ENCODE measurements at regions not wholly inside any gene's neighbourhood (a gene's known extent, or its start where the extent isn't known, plus 50 kb on each side); places are given as distances from the start of the nearest gene placed in this dataset. TPM values are rescaled to one million over a fixed set of nuclear protein-coding genes. Genes with fewer than 3 reads are reported as not detected.

DNA sequence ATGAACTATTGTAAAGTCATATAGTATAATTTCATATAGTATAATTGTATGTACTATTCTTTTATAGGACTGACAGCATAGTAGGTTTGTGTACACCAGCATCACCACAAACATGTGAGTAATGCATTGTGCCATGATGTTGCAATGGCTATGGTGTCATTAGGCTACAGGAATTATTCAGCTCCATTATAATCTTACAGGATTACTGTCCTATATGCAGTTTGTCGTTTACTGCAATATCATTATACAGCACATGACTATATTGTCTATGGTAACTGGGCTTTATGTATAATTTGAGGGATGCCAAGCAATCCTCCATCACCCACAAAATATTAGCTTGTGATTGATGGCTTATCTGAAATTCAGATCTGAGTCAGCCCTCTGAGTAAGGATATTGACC, 54.2 kb upstream of the PBX1 start:
- H3K4me3 ChIP-seq (replicated peaks in 1 of 3; ENCODE audit: insufficient read depth in 1 of 3, low read depth in 1 of 3, low read length in 3 of 3) = no peak overlapping the region
- H3K36me3 ChIP-seq (ENCODE audit: control insufficient read depth in 2 of 2, extremely low read depth in 1 of 2, insufficient read depth in 2 of 2, low read length in 2 of 2) = no peaks in the 10 kb centered on the region
- BruUV-seq (replicated peaks) = no TSS peak
- FAIRE-seq (no peak), DNase-seq (ENCODE audit: low read depth, low spot score) (no peak)
- CTCF ChIA-PET = no interaction called here
- H3K4me1 ChIP-seq (ENCODE audit: control insufficient read depth, extremely low read depth, insufficient read depth, low read length) = no peaks in the 10 kb centered on the region
- POLR2A ChIA-PET = no interaction called here
- no peak overlapping the region for H3K27ac ChIP-seq (ENCODE audit: insufficient read depth, low read depth, low read length)
- H3K9me3 ChIP-seq (replicated peaks; ENCODE audit: control insufficient read depth, insufficient read depth, low read length) = no peaks in the 10 kb centered on the region
- H3K27me3 ChIP-seq (ENCODE audit: control insufficient read depth in 2 of 2, insufficient read depth in 2 of 2, low read length in 2 of 2) = no peaks in the 10 kb centered on the region
- dilution Hi-C loops (cut with MboI; ENCODE audit: extremely low pct_ligation_motif_present, low sequenced_read_pairs) (no loop called here), intact Hi-C loops (cut with micrococcal nuclease) (no loop called here)
- H3K9me1 ChIP-seq (replicated peaks; ENCODE audit: control insufficient read depth, extremely low read depth, insufficient read depth, low read length) = no peaks in the 10 kb centered on the region
- H3K79me2 ChIP-seq (ENCODE audit: control insufficient read depth, insufficient read depth, low read length) = no peaks in the 10 kb centered on the region
- no peak overlapping the region for H3K4me2 ChIP-seq (ENCODE audit: insufficient read depth, low read length)
- no peak overlapping the region for H2AFZ ChIP-seq (ENCODE audit: low read depth, low read length)
- TF ChIP-seq MYC (IDR thresholded peaks at IDR 0.05; ENCODE audit: low read depth, low read length) (no peak), JUN (IDR thresholded peaks at IDR 0.05; ENCODE audit: borderline replicate concordance, insufficient read depth, insufficient read length, low read depth) (no peak), GATA2 (IDR thresholded peaks at IDR 0.05; ENCODE audit: insufficient read depth, insufficient read length, low read depth, low read length) (no peak), POLR2AphosphoS5 (IDR thresholded peaks at IDR 0.05; ENCODE audit: insufficient read depth, low read depth, low read length) (no peak), FOS (IDR thresholded peaks at IDR 0.05; ENCODE audit: borderline replicate concordance, insufficient read depth, low read length) (no peak), EZH2 (IDR thresholded peaks at IDR 0.05; ENCODE audit: borderline replicate concordance, low read depth, low read length, severe bottlenecking) (no peak), POLR2A (IDR thresholded peaks at IDR 0.05; ENCODE audit: low read depth, low read length) (no peak)
- TF ChIP-seq, protein P1, sequence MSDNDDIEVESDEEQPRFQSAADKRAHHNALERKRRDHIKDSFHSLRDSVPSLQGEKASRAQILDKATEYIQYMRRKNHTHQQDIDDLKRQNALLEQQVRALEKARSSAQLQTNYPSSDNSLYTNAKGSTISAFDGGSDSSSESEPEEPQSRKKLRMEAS (IDR thresholded peaks at IDR 0.05; ENCODE audit: insufficient read depth, insufficient read length) = no peak
- TF ChIP-seq, protein P2, sequence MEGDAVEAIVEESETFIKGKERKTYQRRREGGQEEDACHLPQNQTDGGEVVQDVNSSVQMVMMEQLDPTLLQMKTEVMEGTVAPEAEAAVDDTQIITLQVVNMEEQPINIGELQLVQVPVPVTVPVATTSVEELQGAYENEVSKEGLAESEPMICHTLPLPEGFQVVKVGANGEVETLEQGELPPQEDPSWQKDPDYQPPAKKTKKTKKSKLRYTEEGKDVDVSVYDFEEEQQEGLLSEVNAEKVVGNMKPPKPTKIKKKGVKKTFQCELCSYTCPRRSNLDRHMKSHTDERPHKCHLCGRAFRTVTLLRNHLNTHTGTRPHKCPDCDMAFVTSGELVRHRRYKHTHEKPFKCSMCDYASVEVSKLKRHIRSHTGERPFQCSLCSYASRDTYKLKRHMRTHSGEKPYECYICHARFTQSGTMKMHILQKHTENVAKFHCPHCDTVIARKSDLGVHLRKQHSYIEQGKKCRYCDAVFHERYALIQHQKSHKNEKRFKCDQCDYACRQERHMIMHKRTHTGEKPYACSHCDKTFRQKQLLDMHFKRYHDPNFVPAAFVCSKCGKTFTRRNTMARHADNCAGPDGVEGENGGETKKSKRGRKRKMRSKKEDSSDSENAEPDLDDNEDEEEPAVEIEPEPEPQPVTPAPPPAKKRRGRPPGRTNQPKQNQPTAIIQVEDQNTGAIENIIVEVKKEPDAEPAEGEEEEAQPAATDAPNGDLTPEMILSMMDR (IDR thresholded peaks at IDR 0.05; ENCODE audit: extremely low read depth in 1 of 2, insufficient read depth in 1 of 2, low read depth in 1 of 2, low read length in 2 of 2) = no peak
- H4K20me1 ChIP-seq (replicated peaks; ENCODE audit: control insufficient read depth, extremely low read depth, insufficient read depth, low read length) = no peaks in the 10 kb centered on the region
- no peak overlapping the region for H3K9ac ChIP-seq (replicated peaks; ENCODE audit: extremely low read depth, insufficient read depth, low read length)

Small RNAs in the stretch of these regions (small RNA-seq; reads per million reads assigned to genes)
- gene RF00012 (ENCODE audit: insufficient read depth, insufficient read length, low read depth, low replicate concordance) = not detected
- not detected for gene RNA5SP62 (ENCODE audit: insufficient read depth, insufficient read length, low read depth, low replicate concordance)
- not detected for gene RNA5SP63 (ENCODE audit: insufficient read depth, insufficient read length, low read depth, low replicate concordance)
- not detected for gene RNU5F-6P (ENCODE audit: insufficient read depth, insufficient read length, low read depth, low replicate concordance)
